GM13976 (cell line): ENCODE measurements at regions not wholly inside any gene's neighbourhood (a gene's known extent, or its start where the extent isn't known, plus 50 kb on each side); places are given as distances from the start of the nearest gene placed in this dataset.

ENCODE experiments used
- DNase-seq: peaks from one replicate; pipeline ENCODE4 v3.0.0; 2012; ENCODE audit warnings: low spot score
- in situ Hi-C: fragments of 300-500 bp; cut with MboI; formaldehyde crosslinking; loops from one replicate; pipeline ENCODE4 v1.12.0; 2022; ENCODE audit warnings: low sequenced_read_pairs, mixed read lengths, inconsistent platforms; ENCODE audit not compliant: unreplicated experiment
- TF ChIP-seq, protein P1 (sequence below): IDR thresholded peaks from 2 replicates; pipeline ENCODE4 v1.5.1; 2012; ENCODE audit warnings: borderline replicate concordance, mild to moderate bottlenecking; ENCODE audit not compliant: insufficient read depth; ENCODE audit errors: extremely low read depth, missing control alignments, control extremely low read depth

DNA sequence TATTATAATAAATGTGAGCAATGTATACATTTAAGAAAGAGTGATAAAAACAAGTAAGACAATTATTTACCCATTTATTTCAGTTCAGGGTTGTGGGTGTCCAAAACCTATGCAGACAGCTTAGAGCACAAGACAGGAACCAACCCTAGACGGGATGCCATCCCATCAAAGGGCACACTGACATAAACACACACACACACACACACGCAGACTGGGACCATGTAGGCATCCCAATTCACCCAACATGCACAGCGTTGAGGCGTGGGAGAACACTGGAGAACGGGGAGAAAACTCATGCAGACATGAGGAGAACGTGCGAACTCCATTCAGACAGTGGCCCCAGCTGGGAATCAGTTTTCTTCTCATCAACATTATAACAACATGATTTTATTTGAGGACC, 274.7 kb downstream of the USP25 start:
- in situ Hi-C loops = no loop called here
- no peak for DNase-seq
- TF ChIP-seq, protein P1, sequence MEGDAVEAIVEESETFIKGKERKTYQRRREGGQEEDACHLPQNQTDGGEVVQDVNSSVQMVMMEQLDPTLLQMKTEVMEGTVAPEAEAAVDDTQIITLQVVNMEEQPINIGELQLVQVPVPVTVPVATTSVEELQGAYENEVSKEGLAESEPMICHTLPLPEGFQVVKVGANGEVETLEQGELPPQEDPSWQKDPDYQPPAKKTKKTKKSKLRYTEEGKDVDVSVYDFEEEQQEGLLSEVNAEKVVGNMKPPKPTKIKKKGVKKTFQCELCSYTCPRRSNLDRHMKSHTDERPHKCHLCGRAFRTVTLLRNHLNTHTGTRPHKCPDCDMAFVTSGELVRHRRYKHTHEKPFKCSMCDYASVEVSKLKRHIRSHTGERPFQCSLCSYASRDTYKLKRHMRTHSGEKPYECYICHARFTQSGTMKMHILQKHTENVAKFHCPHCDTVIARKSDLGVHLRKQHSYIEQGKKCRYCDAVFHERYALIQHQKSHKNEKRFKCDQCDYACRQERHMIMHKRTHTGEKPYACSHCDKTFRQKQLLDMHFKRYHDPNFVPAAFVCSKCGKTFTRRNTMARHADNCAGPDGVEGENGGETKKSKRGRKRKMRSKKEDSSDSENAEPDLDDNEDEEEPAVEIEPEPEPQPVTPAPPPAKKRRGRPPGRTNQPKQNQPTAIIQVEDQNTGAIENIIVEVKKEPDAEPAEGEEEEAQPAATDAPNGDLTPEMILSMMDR = no peak

DNA sequence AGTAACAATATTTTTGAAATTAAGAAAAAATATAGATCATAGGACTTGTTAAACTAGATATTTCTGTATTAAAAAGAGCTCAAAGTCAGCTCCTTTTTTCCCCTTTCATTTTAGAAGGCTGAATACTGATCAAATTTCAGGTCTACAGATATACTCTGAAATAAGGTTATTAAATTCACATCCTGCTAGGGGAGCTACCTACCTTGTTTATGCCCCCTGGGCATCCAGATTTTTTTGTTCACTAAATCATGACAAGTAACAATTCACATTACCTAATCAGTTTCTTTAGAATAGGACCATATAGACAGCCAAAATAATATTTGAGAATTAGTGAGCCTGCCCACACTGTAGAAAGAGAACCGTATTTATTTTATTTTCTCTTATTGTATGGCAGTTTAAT, 276.2 kb downstream of the USP25 start:
- DNase-seq = no peak
- in situ Hi-C loops = no loop called here
- TF ChIP-seq, protein P1 = no peak

DNA sequence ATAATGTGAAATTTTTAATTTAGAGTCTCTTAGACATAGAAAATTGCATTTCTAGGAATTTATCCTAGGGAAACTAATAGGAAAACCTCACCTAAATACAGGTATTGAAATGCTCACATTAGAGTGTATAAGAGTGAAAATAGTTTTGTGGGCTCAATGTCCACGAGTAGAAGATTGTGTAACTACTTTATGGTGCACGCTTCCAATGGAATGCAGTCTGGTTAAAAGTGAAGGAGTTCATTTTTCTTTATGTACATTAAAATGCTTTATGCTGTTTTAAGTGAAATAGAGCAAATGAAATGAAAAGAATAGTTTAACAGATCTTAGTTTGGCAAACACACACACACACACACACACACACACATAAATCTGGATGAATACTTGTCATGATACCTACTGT, 278.2 kb downstream of the USP25 start:
- TF ChIP-seq, protein P1 = no peak
- in situ Hi-C loops = no loop called here
- no peak for DNase-seq

DNA sequence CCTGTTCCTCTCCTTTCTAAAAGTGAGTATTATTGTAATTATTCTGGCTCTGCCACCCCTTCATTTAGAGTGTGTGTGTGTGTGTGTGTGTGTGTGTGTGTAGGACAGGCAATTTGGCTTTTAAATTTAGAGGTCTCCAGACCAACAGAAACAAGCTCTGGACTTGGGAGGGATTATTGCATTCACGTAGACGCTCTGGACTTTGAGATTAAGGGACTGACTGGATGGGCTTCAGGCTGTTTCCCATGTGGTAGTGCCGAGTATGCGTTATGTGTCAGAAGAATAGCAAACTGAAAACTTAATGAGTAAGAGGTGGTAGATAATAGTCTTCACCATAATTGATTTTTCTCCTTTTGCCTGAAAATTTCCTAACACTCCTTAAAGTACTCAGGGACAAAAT, 281.9 kb downstream of the USP25 start:
- DNase-seq = no peak
- in situ Hi-C loops = no loop called here
- TF ChIP-seq, protein P1 = no peak

DNA sequence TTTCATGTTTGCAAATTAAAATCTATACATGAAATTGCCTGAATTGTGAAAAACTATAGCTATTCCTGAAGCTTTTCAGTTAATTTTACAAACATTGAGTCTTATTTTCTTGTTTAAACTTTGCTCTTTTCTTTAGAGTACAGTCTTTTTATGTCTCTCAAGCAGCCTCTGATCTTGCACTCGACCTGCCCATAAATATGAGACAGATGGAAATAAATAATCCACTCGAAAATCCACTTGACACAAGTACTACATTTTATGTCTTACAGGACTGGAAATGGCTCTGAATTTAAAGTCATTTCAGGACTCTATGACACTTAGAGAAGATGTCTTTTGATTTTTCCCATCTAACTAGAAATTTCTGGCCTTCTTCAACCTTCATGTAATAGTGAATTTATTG, 283.8 kb downstream of the USP25 start:
- in situ Hi-C loops = no loop called here
- TF ChIP-seq, protein P1 = no peak
- no peak for DNase-seq

DNA sequence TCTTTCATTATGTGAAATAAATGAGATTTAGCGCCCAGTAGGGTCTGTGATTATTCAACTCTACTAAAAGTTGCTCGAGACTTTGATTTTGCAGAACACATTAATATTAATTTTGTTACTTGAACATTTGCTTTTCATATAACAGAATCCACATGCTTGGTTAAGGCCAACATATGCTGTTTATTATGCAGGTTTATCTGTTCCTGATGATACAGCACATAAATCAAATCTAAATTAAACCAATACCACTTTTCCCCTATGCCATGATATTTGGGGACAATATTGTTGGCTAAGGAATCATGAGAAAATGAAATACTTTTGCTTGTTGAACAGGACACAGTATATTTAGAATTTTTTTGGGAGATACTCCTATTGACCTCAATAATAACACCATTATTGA, 291.1 kb downstream of the USP25 start:
- TF ChIP-seq, protein P1 = no peak
- DNase-seq = no peak
- in situ Hi-C loops = no loop called here

DNA sequence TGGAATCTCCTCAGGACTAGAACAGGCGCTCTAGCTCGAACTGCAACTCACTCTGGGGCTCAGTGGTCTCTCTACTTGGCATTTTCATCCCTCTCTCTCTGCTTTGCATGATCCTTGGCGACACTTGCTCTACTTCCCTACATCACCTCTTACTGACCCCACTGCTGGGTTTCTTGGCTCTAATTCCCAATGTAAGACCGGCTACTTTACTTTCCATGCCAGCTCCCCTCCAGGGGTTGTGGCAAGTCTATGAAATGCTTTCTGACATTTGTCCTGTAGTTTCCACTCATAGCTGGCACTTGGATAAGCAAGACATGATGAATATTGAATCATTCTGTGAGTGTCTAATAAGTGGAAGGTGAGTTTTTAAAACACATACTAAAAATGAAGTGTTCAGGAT, 292.3 kb downstream of the USP25 start:
- DNase-seq = no peak
- in situ Hi-C loops = no loop called here

More for the DNA sequence above, 292.3 kb downstream of the USP25 start:
- TF ChIP-seq, protein P1 = no peak
